ENCODE measurements at regions not wholly inside any gene's neighbourhood (a gene's known extent, or its start where the extent isn't known, plus 50 kb on each side); places are given as distances from the start of the nearest gene placed in this dataset.
"Not testable (repeated sequence)": the region's sequence is repeated elsewhere in the genome, so short reads cannot be mapped to it uniquely, and the experiment has no call there.

- no peak for DNase-seq
Measured at GRCh38 chr9:102714184-102714583, 280.9 kb upstream of the CYLC2 start.

- not testable (repeated sequence) for DNase-seq
Measured at GRCh38 chr9:102712910-102713309, 282.2 kb upstream of the CYLC2 start.

GRCh38 chr9:102700936-102701335 lies 294.2 kb upstream of the CYLC2 start:
- DNase-seq, result peak; percentile 43

- DNase-seq, result no peak
Measured at GRCh38 chr9:102669220-102669619, 325.9 kb upstream of the CYLC2 start.

- no peak for DNase-seq
Measured at GRCh38 chr9:102652471-102652870, 342.7 kb upstream of the CYLC2 start.

- no peak for DNase-seq
Measured at GRCh38 chr9:102650896-102651295, 344.2 kb upstream of the CYLC2 start.

- DNase-seq, result no peak
Measured at GRCh38 chr9:102642651-102643050, 352.5 kb upstream of the CYLC2 start.

GRCh38 chr9:102631559-102631958 lies 363.6 kb upstream of the CYLC2 start:
- DNase-seq, result peak; percentile 46

- DNase-seq, result no peak
Measured at GRCh38 chr9:102609461-102609860, 385.7 kb upstream of the CYLC2 start.

GRCh38 chr9:102603198-102604195 lies 391.6 kb upstream of the CYLC2 start:
- DNase-seq, result not testable (repeated sequence)

GRCh38 chr9:102594241-102594640 lies 400.9 kb upstream of the CYLC2 start:
- no peak for DNase-seq

GRCh38 chr9:102587281-102587680 lies 407.9 kb upstream of the CYLC2 start:
- DNase-seq, result peak; percentile 71

GRCh38 chr9:102569436-102569835 lies 425.7 kb upstream of the CYLC2 start:
- DNase-seq, result no peak

- DNase-seq, result no peak
Measured at GRCh38 chr9:102551346-102551745, 443.8 kb upstream of the CYLC2 start.

GRCh38 chr9:102550886-102551285 lies 444.2 kb upstream of the CYLC2 start:
- DNase-seq, result no peak

GRCh38 chr9:102550266-102550665 lies 444.9 kb upstream of the CYLC2 start:
- DNase-seq, result peak; percentile 7

- no peak for DNase-seq
Measured at GRCh38 chr9:102534031-102534430, 461.1 kb upstream of the CYLC2 start.

- DNase-seq, result peak; percentile 4
Measured at GRCh38 chr9:102521097-102521755, 473.9 kb upstream of the CYLC2 start.

- DNase-seq, result no peak
Measured at GRCh38 chr9:102519423-102519822, 475.7 kb upstream of the CYLC2 start.

- DNase-seq, result peak; percentile 49
Measured at GRCh38 chr9:102518324-102518723, 476.8 kb upstream of the CYLC2 start.

GRCh38 chr9:102514541-102514940 lies 480.6 kb upstream of the CYLC2 start:
- DNase-seq, result peak; percentile 45

GRCh38 chr9:102507044-102507687 lies 488.0 kb upstream of the CYLC2 start:
- DNase-seq, result no peak

GRCh38 chr9:102506406-102506805 lies 488.7 kb upstream of the CYLC2 start:
- no peak for DNase-seq

GRCh38 chr9:102499468-102499867 lies 495.7 kb upstream of the CYLC2 start:
- DNase-seq, result no peak

Data from NCI-H69 (cell line).